ENCODE measurements at regions not wholly inside any gene's neighbourhood (a gene's known extent, or its start where the extent isn't known, plus 50 kb on each side); places are given as distances from the start of the nearest gene placed in this dataset.

- no peak for TF ChIP-seq CHD7 (IDR thresholded peaks at IDR 0.05; ENCODE audit: insufficient replicate concordance, low read length)
- no peak for TF ChIP-seq TBP (IDR thresholded peaks at IDR 0.05; ENCODE audit: low read depth, low read length)
- TF ChIP-seq NRF1 (IDR thresholded peaks at IDR 0.05; ENCODE audit: low read depth, low read length), result no peak
These were observed 720.3 kb downstream of the RNF144B start (continued) for GRCh38 chr6:19107468-19107867.

Data from H1 (cell line).